HAP-1 (cell line): ENCODE measurements at regions not wholly inside any gene's neighbourhood (a gene's known extent, or its start where the extent isn't known, plus 50 kb on each side); places are given as distances from the start of the nearest gene placed in this dataset.
"Not testable (repeated sequence)": the region's sequence is repeated elsewhere in the genome, so short reads cannot be mapped to it uniquely, and the experiment has no call there.

Experiments used
- DNase-seq, 2 experiments: peaks; one replicate each; pipeline ENCODE4 v3.0.0-alpha.2; 2016 to 2020; ENCODE audit warnings: low spot score in 2 of 2
- H3K27me3 ChIP-seq: fragments of 250-450 bp; sonication (Bioruptor Pico); 2 replicates; pipeline ENCODE4 v1.5.1; 2020; ENCODE audit warnings: low read depth, mild to moderate bottlenecking, moderate library complexity
- H3K36me3 ChIP-seq: fragments of 250-450 bp; sonication (Bioruptor Pico); replicated peaks from 2 replicates; pipeline ENCODE4 v1.5.1; 2020; ENCODE audit warnings: mild to moderate bottlenecking
- H3K4me1 ChIP-seq: fragments of 250-450 bp; sonication (Bioruptor Pico); 2 replicates; pipeline ENCODE4 v1.5.1; 2020; ENCODE audit warnings: mild to moderate bottlenecking
- H3K4me3 ChIP-seq: fragments of 250-450 bp; sonication (Bioruptor Pico); 2 replicates; pipeline ENCODE4 v1.5.1; 2020; ENCODE audit warnings: mild to moderate bottlenecking, moderate library complexity
- H3K9me3 ChIP-seq: fragments of 250-450 bp; sonication (Bioruptor Pico); 2 replicates; pipeline ENCODE4 v1.5.1; 2020; ENCODE audit warnings: mild to moderate bottlenecking, moderate library complexity
- in situ Hi-C: fragments of 300-500 bp; cut with MboI; formaldehyde crosslinking; loops from 3 replicates; pipeline ENCODE4 v1.14.3; 2020; ENCODE audit warnings: low sequenced_read_pairs, inconsistent platforms, mixed read lengths

DNA sequence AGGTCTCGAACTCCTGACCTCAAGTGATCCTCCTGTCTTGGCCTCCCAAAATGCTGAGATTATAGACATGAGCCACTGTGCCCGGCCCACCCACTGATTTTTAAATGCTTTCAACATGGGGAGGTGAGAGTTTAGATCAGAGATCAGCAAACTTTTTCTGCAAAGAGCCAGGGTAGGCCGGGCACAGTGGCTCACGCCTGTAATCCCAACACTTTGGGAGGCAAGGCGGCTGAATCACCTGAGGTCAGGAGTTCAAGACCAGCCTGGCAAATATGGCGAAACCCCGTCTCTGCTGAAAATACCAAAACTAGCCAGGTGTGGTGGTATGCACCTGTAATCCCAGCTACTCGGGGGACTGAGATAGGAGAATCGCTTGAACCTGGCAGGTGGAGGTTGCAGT lies 88.3 kb upstream of the LHX1 start:
- DNase-seq, H3K9me3 ChIP-seq, H3K36me3 ChIP-seq, H3K4me1 ChIP-seq, in situ Hi-C loops, H3K4me3 ChIP-seq, H3K27me3 ChIP-seq: not testable (repeated sequence)

DNA sequence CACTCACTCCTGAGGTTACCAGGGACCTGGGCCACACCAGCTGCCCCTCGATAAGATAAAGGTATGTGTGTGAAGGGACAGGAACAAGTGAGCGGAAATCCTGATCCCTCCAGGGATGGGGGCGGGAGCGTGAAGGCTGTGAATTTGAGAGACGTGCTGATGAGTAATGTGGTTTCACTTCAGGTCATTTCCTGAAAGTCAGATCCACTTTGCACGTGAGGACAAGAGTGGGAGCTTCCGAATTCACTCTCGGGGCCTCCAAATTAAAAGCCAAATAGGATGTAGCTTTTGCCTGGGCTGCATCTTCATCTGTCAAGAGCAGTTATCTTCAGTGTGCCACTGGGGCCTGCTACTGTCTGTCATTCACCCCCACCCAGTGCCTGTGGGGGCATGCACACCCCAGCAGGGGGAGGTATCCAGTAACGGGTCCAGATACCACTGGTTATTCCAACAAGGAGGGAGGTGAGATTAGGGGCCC lies 87.4 kb upstream of the LHX1 start:
- Histone ChIP-seq H3K36me3 (no peaks in the 10 kb centered on the region), H3K4me1 (no peaks in the 10 kb centered on the region), H3K4me3 (no peak overlapping the region), H3K9me3 (no peaks in the 10 kb centered on the region), H3K27me3 (no peaks in the 10 kb centered on the region)
- in situ Hi-C loops: no loop called here
- DNase-seq: peak in 1 of 2 experiments; percentile 21

DNA sequence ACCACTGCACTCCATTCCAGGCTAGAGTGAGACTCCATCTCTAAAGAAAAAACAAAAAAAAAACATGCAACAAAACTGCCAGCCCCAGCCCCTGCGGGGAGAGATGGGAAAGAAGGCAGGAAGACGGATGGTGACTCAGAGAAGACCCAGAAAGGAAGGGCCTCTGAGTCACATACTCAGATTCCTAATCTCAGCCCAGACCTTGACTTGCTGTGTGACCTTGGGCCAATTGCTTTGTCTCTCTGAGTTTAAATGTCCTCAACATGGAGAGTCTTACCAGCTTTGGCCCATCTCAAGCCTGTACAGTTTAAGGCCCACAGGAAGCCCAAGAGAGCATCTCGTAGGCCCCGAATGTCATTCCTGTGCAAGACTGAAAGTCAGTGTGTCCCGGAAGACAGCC lies 86.5 kb upstream of the LHX1 start:
- Histone ChIP-seq H3K9me3 (no peaks in the 10 kb centered on the region), H3K4me3 (no peak overlapping the region), H3K36me3 (no peaks in the 10 kb centered on the region), H3K27me3 (no peaks in the 10 kb centered on the region), H3K4me1 (no peaks in the 10 kb centered on the region)
- DNase-seq: no peak
- in situ Hi-C loops: no loop called here

DNA sequence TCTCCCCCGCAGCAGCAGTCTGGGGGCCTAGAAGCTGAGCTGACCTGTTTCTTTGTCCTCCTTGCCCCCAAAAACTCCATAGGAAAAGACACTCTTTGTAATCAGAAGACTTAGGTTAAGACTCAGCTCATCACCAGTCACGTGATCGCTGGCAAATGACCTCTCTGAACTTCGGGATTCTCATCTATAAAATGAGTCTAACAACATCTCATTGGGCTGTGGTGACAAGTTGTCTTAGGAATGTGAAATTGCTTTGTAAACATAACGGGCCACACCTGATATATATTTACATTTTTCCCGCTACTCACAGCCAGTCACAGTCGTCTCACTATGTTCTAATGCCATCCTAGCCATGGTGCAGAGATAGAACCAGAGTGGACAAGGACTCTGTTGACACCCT lies 86.0 kb upstream of the LHX1 start:
- no peak for DNase-seq
- H3K9me3 ChIP-seq: no peaks in the 10 kb centered on the region

DNA sequence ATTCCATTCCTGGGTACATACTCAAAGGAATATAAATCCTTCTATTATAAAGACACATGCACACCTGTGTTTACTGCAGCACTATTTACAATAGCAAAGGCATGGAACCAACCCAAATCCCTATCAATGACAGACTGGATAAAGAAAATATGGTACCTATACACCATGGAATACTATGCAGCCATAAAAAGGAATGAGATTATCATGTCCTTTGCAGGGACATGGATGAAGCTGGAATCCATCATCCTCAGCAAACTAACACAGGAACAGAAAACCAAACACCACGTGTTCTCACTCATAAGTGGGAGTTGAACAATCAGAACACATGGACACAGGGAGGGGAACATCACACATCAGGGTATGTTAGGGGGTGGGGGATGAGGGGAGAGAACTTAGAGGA lies 84.8 kb upstream of the LHX1 start:
- H3K27me3 ChIP-seq, H3K36me3 ChIP-seq, in situ Hi-C loops, H3K4me3 ChIP-seq, H3K9me3 ChIP-seq, DNase-seq, H3K4me1 ChIP-seq: not testable (repeated sequence)

More for the DNA sequence above, 86.0 kb upstream of the LHX1 start:
- no peaks in the 10 kb centered on the region for H3K27me3 ChIP-seq
- H3K4me1 ChIP-seq: no peaks in the 10 kb centered on the region
- H3K36me3 ChIP-seq: no peaks in the 10 kb centered on the region
- in situ Hi-C loops: no loop called here
- H3K4me3 ChIP-seq: no peak overlapping the region

DNA sequence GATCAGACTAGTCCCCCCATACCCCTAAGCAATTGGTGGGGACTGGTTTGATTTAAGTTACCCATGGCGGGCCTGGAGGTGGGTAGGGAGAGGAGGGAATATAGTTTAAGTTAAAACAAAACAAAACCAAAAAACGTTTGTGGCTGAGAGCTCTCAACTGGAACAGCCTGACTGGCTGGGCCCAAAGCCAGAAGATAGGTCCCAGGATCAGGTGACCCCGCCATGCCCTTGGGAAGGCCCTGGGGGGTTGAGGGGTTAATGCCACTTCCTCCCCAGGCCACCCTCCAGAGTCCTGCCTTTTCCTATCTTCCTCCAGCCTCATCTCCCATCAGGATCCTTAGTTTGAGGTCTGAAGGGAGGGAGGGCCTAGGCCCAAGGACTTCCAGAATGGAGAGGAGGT lies 82.3 kb upstream of the LHX1 start:
- DNase-seq: no peak

DNA sequence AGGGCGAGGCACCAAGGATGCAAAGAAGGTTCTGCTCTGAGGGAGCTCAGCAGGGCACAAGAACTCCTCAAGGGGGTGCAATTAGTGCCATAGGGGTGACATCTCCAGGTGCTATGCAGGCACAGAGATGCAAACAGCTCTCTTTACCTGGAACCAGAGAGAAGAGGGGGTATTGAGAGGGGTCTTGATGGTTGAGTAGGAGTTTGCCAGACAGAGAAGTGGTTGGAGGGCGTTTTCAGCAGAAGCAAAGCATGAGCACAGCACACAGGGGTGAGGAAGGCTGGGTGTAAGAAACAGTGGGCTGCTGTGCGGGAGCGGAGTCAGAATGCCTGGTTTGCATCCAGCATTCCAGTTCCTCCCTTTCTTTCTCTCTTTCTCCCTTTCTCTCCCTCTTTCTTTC lies 81.8 kb upstream of the LHX1 start:
- Histone ChIP-seq H3K9me3 (no peaks in the 10 kb centered on the region), H3K4me3 (no peak overlapping the region), H3K36me3 (no peaks in the 10 kb centered on the region), H3K27me3 (no peaks in the 10 kb centered on the region), H3K4me1 (no peaks in the 10 kb centered on the region)
- DNase-seq: no peak
- in situ Hi-C loops: no loop called here

More for the DNA sequence above, 82.3 kb upstream of the LHX1 start:
- no peaks in the 10 kb centered on the region for H3K4me1 ChIP-seq
- in situ Hi-C loops: no loop called here
- no peaks in the 10 kb centered on the region for H3K27me3 ChIP-seq
- no peak overlapping the region for H3K4me3 ChIP-seq
- no peaks in the 10 kb centered on the region for H3K9me3 ChIP-seq
- H3K36me3 ChIP-seq: no peaks in the 10 kb centered on the region

DNA sequence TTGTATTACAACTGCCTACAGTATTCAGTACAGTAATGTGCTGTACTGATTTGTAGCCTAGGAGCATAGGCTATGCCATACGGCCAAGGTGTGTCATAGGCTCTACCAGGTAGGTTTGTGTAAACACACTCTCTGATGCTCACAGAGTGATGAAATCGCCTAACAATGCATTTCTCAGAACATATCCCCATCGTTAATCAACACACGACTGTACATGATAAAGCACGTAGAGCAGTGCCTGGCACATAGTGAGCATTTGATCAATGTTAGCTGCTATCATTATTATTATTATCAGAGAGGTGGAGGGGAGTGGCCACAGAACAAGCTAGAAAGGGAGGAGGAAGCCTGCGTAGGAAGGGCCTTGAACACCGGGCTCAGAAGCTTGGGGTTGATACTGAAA lies 81.1 kb upstream of the LHX1 start:
- no peak for DNase-seq
- Histone ChIP-seq H3K4me3 (no peak overlapping the region), H3K27me3 (no peaks in the 10 kb centered on the region), H3K4me1 (no peaks in the 10 kb centered on the region), H3K36me3 (no peaks in the 10 kb centered on the region), H3K9me3 (no peaks in the 10 kb centered on the region)
- in situ Hi-C loops: no loop called here

DNA sequence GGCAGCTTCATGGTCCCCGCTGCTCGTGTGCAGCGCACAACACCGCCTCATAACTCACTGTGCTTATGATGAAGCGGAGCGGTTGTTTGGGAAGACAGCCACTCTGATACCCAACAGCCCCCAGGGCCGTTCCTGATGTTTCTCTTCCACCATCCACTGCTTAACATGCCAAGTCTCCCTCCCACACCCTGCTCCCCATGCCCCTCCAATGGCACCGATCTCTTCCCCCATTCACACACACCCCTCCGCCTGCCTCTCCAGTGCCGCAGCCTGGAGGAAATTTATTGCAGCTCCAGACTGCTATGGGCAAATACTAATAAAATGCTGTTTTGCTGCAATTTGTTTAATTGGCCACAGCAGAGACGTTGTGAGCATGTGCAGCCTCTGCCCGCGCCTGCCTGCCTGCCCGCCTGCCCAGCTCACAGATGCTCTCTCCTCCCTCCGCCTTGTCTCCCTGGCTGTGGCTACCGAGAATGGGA lies 80.3 kb upstream of the LHX1 start:
- Histone ChIP-seq H3K4me1 (no peaks in the 10 kb centered on the region), H3K36me3 (no peaks in the 10 kb centered on the region), H3K9me3 (no peaks in the 10 kb centered on the region), H3K4me3 (no peak overlapping the region), H3K27me3 (no peaks in the 10 kb centered on the region)
- no peak for DNase-seq
- in situ Hi-C loops: no loop called here

DNA sequence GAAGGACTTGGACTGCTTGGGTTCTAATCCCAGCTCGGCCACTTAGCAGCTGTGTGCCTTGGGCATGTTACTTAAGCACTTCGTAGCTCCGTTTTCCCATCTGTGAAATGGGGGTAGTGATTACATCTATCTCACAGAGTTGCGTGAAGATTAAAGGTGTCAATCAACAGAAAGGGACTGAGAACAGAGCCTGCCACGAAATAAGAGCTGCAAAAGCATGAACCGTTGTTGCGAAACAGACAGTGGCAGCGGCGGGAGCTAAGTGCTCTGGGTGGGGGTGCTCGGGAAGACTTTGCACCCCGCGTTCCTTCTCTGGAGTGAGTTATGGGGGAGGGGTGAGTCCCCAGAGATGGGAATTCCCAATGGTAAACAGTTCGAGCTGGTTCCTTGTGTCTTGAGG lies 79.6 kb upstream of the LHX1 start:
- H3K36me3 ChIP-seq: no peaks in the 10 kb centered on the region
- in situ Hi-C loops: no loop called here
- no peaks in the 10 kb centered on the region for H3K27me3 ChIP-seq
- H3K4me3 ChIP-seq: no peak overlapping the region
- H3K9me3 ChIP-seq: no peaks in the 10 kb centered on the region
- no peaks in the 10 kb centered on the region for H3K4me1 ChIP-seq
- DNase-seq: no peak

DNA sequence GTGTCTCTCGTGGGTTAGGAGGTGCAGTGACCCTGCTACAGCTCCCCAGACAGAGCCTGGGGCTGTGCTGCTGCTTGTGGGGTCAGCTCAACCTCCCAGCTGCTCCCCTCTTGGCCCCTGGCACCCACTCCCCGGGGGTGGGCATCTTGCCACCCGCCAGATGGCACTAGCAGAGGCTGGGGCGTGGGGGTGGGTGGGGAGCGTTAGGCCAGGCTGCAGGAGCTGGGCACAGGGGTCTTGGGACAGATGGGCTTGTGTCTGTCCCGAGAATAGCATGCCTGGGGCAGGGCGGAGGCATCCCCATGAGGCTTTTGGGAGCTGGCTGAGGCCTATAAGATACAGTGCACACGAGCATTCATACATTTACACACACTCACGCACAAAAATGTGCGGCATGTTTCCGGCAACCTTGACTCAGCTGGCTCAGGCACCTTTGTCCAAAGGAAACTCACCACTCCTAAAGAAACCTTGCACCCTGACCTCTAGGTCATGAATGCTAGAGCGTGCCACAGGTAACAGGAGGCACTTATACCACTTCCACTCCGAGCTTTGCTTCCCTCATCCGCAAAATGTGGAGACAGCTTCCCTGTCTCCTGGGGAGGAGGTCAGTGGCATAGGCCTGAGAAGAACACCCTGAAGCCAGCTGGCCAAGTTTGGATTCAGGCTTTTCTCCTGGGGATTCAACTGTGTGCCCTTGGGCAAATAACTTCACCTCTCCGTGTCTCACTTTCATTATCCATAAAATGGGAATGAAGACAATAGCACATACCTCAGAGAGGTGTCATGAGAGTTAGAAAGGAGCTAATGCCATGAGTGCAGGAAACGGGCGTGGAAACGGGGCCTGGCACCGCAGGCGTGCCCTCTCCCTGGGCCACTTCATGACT lies 78.9 kb upstream of the LHX1 start:
- Histone ChIP-seq H3K36me3 (no peaks in the 10 kb centered on the region), H3K4me3 (no peak overlapping the region), H3K9me3 (no peaks in the 10 kb centered on the region), H3K4me1 (no peaks in the 10 kb centered on the region), H3K27me3 (no peaks in the 10 kb centered on the region)
- in situ Hi-C loops: no loop called here
- DNase-seq: no peak

DNA sequence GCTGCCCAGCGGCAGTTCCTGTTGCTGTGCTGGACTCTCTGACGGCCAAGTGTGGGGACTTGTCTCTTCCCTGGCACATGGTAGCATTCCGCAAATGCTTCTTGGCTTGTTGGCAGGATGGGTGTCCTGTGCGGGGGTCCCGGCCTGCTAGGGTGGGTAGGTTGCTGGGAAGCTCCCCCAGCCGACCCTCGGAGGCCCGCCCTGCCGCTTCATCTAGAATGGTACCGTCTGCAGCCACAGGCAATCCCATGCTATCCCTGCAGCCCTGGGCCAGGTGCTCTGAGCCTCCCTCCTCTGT lies 78.3 kb upstream of the LHX1 start:
- no peak overlapping the region for H3K4me3 ChIP-seq
- no peaks in the 10 kb centered on the region for H3K36me3 ChIP-seq
- DNase-seq: no peak
- H3K27me3 ChIP-seq: no peaks in the 10 kb centered on the region
- no peaks in the 10 kb centered on the region for H3K9me3 ChIP-seq
- H3K4me1 ChIP-seq: no peaks in the 10 kb centered on the region
- in situ Hi-C loops: no loop called here

DNA sequence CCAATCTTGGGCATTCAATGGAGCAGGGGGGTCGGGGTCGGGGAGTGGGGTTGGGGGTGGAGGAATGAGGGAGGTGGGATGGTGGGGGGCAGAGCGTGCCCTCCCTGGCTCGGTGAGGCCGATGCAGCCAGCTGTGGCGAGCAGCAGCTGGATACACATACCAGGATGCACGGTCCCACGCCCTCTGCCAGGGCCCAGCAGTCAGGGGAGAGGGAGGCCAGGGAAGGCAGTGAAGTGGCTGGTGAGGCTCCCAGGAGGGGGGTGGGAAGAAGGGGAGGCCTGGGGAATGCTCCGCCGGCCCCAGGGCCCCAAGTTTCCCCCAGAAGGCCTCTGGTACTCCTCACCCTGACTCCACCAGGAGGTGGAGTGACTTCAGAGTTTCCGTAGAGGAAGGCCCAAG lies 77.6 kb upstream of the LHX1 start:
- Histone ChIP-seq H3K4me3 (no peak overlapping the region), H3K36me3 (no peaks in the 10 kb centered on the region), H3K9me3 (no peaks in the 10 kb centered on the region), H3K27me3 (no peaks in the 10 kb centered on the region), H3K4me1 (no peaks in the 10 kb centered on the region)
- DNase-seq: no peak
- in situ Hi-C loops: no loop called here

DNA sequence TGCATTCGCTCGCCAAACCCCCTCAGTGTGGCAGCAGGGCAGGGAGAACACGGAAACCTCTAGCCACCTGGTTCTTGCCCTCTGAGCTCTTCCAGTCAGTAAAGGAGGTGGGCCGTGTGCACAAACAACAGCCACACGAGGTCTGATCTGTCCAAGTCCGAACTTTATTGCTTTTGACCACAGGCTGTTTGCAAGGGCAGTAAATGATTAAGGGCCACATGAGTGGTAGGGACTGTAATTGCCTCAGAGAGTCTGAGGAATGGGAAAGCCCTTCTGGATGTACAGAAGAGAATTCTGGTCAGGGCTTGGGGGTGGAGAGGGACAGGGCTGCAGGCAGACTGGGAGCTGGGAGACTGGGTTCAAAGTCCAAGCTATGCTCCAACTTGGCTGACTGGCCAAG lies 75.7 kb upstream of the LHX1 start:
- DNase-seq: no peak
- Histone ChIP-seq H3K9me3 (no peaks in the 10 kb centered on the region), H3K36me3 (no peaks in the 10 kb centered on the region), H3K4me1 (no peaks in the 10 kb centered on the region), H3K27me3 (no peaks in the 10 kb centered on the region), H3K4me3 (no peak overlapping the region)
- in situ Hi-C loops: no loop called here
